A549 (cell line): ENCODE measurements at regions not wholly inside any gene's neighbourhood (a gene's known extent, or its start where the extent isn't known, plus 50 kb on each side); places are given as distances from the start of the nearest gene placed in this dataset.
A peak's percentile ranks its signal among the peaks of the same experiment; 100 is the strongest.

ENCODE experiments used
- ATAC-seq, 2 experiments: fragments of 200-7000 bp in 1 of 2; fragments of >200 bp in 1 of 2; cut with Nextera tagmentation in 1 of 2; cut with Tn5 transposase in 1 of 2; 3 replicates each; pipeline versions ENCODE4 v1.8.0 to v1.9.1; 2018 to 2020; ENCODE audit warnings: mild to moderate bottlenecking in 1 of 2, moderate library complexity in 1 of 2
- CTCF ChIA-PET: fragments of 300-600 bp; sonication (Branson Sonifier 250); formaldehyde crosslinking; extraction: SDS; loops from one replicate; lab custom pipeline; 2021; ENCODE audit warnings: antibody characterized with exemption, inconsistent platforms; lab: Yijun Ruan, JAX
- POLR2A ChIA-PET: fragments of 350-600 bp; formaldehyde crosslinking; extraction: SDS; loops from one replicate; lab custom pipeline; 2021; ENCODE audit warnings: antibody characterized with exemption, inconsistent platforms; lab: Yijun Ruan, JAX
- DNase-seq, 2 experiments: peaks; one replicate each; pipeline versions ENCODE4 v3.0.0 to v3.0.0-alpha.2; 2011 to 2016; ENCODE audit warnings: low read depth in 1 of 2, low spot score in 1 of 2
- FAIRE-seq: peaks from 2 replicates; lab custom pipeline; 2011; peaks lifted over from hg19 to GRCh38; lab: Jason Lieb, UNC
- H3K27ac ChIP-seq, 2 experiments: fragments of >200 bp; sonication (Bioruptor Twin); formaldehyde crosslinking; 3 replicates each; pipeline ENCODE4 v1.5.1; 2016 to 2017
- H3K4me1 ChIP-seq: fragments of >200 bp; sonication (Bioruptor Twin); formaldehyde crosslinking; 3 replicates; pipeline ENCODE4 v1.6.1; 2016
- H3K4me2 ChIP-seq: fragments of >200 bp; sonication (Bioruptor Twin); formaldehyde crosslinking; 3 replicates; pipeline ENCODE4 v1.6.1; 2016
- H3K4me3 ChIP-seq: fragments of >200 bp; sonication (Bioruptor Twin); formaldehyde crosslinking; 3 replicates; pipeline ENCODE4 v1.5.1; 2016
- H3K9me3 ChIP-seq: fragments of >200 bp; sonication (Bioruptor Twin); formaldehyde crosslinking; 3 replicates; pipeline ENCODE4 v1.6.1; 2016
- CHD2 ChIP-seq: fragments of 150-350 bp; IDR thresholded peaks from 2 replicates; pipeline ENCODE4 v1.6.1; 2014; ENCODE audit warnings: low read length; ENCODE audit not compliant: partially characterized antibody
- FOSL2 ChIP-seq, 2 experiments: fragments of 450-650 bp in 1 of 2; fragments of >200 bp in 1 of 2; sonication (Bioruptor Twin) in 1 of 2; formaldehyde crosslinking; IDR thresholded peaks; 2 replicates each; pipeline versions ENCODE4 v1.5.0 to v1.6.1; 2016 to 2020; ENCODE audit warnings: mild to moderate bottlenecking in 1 of 2, moderate library complexity in 1 of 2
- HDAC2 ChIP-seq: fragments of 200-600 bp; sonication (generic); IDR thresholded peaks from 2 replicates; pipeline ENCODE4 v1.6.1; 2016
- KDM1A ChIP-seq: fragments of 200-600 bp; sonication (generic); IDR thresholded peaks from 2 replicates; pipeline ENCODE4 v1.6.1; 2016; ENCODE audit warnings: low read depth, mild to moderate bottlenecking
- MAFK ChIP-seq: fragments of 450-650 bp; IDR thresholded peaks from 2 replicates; pipeline ENCODE4 v1.6.1; 2014; ENCODE audit not compliant: partially characterized antibody
- POLR2A ChIP-seq: IDR thresholded peaks from 2 replicates; pipeline ENCODE4 v1.6.1; 2012; ENCODE audit warnings: mild to moderate bottlenecking, low read length
- RAD21 ChIP-seq, 2 experiments: fragments of >200 bp in 1 of 2; sonication (Bioruptor Twin) in 1 of 2; formaldehyde crosslinking in 1 of 2; IDR thresholded peaks in 1 of 2; conservative IDR thresholded peaks in 1 of 2; 2 replicates in 1 of 2; 3 replicates in 1 of 2; pipeline ENCODE4 v1.6.1; 2012 to 2018; ENCODE audit warnings: inconsistent platforms in 1 of 2
- ZSCAN20 ChIP-seq: fragments of 250-450 bp; sonication (Bioruptor Pico); IDR thresholded peaks from 2 replicates; pipeline ENCODE4 v1.8.0; 2022; ENCODE audit warnings: mild to moderate bottlenecking, moderate library complexity
- WGBS: methylation state at CpG from one replicate; pipeline ENCODE4 v1.1.6; 2017; ENCODE audit errors: missing lambda C conversion rate; 5-methylcytosine and 5-hydroxymethylcytosine counted together
- TF ChIP-seq, protein P1 (sequence below): IDR thresholded peaks from 2 replicates; pipeline ENCODE4 v1.6.1; 2012
- TF ChIP-seq, protein P2 (sequence below): fragments of >200 bp; sonication (Bioruptor Twin); formaldehyde crosslinking; IDR thresholded peaks from 3 replicates; pipeline ENCODE4 v1.5.1; 2016

DNA sequence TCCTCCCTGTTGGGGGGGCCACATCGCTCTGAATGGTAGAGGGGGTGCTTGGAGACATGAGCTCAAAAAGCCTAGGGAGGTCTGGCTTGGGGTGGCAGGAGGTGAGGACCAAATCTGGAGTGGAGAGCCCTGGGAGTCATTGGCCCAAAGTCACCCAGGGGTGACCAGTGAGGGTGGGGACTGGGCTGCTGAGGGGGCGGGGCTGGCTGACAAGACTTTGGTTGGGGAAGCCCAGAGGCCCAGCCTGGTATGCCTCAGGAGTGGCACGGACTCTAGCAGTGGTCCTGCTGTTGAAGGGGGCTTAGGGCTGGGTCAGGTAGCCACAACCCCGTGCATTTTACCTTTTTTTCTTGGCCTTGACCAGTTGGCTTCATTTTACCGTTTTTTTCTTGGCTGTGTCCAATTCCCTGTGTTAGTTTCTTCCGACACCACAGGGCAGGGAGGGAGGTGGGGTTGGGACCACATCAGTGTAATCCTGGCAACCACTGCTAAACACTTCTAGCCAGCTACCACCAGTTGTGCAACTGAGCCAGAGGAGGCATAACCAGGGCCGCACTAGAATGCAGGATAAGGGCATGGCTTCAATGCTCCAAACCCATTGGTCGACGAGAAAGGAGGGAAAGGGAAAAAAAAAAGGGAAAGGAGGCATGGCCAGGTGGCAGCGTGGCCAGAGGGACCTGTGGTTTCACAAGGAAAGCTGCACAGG lies 105.3 kb upstream of the C2CD4B start:
- H3K4me2 ChIP-seq, result no peak overlapping the region
- H3K4me1 ChIP-seq, result no peaks in the 10 kb centered on the region
- ChIA-PET CTCF (interaction anchor here (0.6 to 4.1 kb wide), 4 partner anchors 10 to 335 kb away, joined by 3 to 16 read pairs (median 4); no protein-coding TSS in a partner anchor), POLR2A (no interaction called here)
- WGBS, result 42% methylated on average over 10 of the region's 10 CpGs
- no peak for ATAC-seq
- no peak for FAIRE-seq
- no peak overlapping the region for H3K27ac ChIP-seq
- H3K9me3 ChIP-seq, result no peaks in the 10 kb centered on the region
- TF ChIP-seq, protein P1, sequence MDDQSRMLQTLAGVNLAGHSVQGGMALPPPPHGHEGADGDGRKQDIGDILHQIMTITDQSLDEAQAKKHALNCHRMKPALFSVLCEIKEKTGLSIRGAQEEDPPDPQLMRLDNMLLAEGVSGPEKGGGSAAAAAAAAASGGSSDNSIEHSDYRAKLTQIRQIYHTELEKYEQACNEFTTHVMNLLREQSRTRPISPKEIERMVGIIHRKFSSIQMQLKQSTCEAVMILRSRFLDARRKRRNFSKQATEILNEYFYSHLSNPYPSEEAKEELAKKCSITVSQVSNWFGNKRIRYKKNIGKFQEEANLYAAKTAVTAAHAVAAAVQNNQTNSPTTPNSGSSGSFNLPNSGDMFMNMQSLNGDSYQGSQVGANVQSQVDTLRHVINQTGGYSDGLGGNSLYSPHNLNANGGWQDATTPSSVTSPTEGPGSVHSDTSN, result no peak
- TF ChIP-seq KDM1A (no peak), POLR2A (no peak)
- TF ChIP-seq, protein P2, sequence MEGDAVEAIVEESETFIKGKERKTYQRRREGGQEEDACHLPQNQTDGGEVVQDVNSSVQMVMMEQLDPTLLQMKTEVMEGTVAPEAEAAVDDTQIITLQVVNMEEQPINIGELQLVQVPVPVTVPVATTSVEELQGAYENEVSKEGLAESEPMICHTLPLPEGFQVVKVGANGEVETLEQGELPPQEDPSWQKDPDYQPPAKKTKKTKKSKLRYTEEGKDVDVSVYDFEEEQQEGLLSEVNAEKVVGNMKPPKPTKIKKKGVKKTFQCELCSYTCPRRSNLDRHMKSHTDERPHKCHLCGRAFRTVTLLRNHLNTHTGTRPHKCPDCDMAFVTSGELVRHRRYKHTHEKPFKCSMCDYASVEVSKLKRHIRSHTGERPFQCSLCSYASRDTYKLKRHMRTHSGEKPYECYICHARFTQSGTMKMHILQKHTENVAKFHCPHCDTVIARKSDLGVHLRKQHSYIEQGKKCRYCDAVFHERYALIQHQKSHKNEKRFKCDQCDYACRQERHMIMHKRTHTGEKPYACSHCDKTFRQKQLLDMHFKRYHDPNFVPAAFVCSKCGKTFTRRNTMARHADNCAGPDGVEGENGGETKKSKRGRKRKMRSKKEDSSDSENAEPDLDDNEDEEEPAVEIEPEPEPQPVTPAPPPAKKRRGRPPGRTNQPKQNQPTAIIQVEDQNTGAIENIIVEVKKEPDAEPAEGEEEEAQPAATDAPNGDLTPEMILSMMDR, result no peak
- H3K4me3 ChIP-seq, result no peak overlapping the region
- no peak for DNase-seq

DNA sequence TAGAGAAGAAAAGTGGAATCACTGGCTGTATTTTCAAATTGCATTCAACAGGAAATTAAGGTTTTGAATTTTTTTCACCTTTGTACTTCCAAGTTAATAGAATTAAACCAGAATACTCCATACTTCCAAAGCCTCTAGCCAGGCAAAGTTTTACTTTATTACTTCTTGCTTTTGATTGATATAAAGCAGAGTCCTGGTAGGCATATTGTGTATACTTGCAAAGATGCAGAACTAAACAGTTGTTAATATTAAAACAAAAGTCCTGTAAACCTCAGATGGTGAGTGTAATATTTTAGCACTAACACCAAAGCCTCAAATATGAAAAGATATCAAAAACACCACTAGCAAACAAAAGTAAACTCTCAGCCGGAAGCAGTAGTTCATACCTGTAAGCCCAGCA lies 107.2 kb upstream of the C2CD4B start:
- H3K9me3 ChIP-seq, result no peaks in the 10 kb centered on the region
- WGBS, result 21% methylated on average over 1 of the region's 1 CpG
- no peaks in the 10 kb centered on the region for H3K4me1 ChIP-seq
- no peak overlapping the region for H3K4me2 ChIP-seq
- no peak for DNase-seq
- FAIRE-seq, result peak; percentile 65
- CTCF ChIA-PET, result interaction anchor here (4.1 kb wide), 1 partner anchor 17 kb away, joined by 16 read pairs; no protein-coding TSS in a partner anchor
- ATAC-seq, result no peak
- no peak overlapping the region for H3K27ac ChIP-seq
- H3K4me3 ChIP-seq, result no peak overlapping the region
- TF ChIP-seq HDAC2, result no peak
- POLR2A ChIA-PET, result no interaction called here

DNA sequence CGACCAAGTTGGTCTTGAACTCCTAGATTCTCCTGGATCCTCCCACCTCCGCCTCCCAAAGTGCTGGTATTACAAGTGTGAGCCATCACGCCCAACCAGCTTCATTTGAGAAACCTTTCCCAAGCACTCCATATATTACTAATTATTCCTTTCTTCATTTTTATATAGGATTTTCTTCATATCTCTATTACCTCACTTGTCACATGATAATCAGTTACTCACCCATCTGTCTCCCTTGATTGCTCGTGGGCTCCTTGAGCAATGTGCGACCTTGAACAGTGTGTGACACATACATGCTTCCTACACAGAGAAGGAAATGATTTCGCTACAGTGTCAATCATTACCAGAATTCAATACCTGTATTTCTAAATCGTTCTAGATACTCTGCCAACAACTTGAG lies 110.7 kb upstream of the C2CD4B start:
- no peak overlapping the region for H3K4me2 ChIP-seq
- no peak overlapping the region for H3K4me3 ChIP-seq
- no peaks in the 10 kb centered on the region for H3K9me3 ChIP-seq
- 17% methylated on average over 7 of the region's 7 CpGs for WGBS
- ATAC-seq, result peak in 1 of 2 experiments; percentile 37; a peak in 1 of 6 replicates
- no peak for TF ChIP-seq FOSL2 (IDR thresholded peaks at IDR 0.05)
- peak; percentile 54; the same call in 1 of the 2 replicates for TF ChIP-seq FOSL2 (CRISPR knock-in tag; IDR thresholded peaks at IDR 0.05)
- TF ChIP-seq, protein P2, result no peak
- no peak for TF ChIP-seq ZSCAN20 (CRISPR knock-in tag)
- H3K27ac ChIP-seq, result no peak overlapping the region
- ChIA-PET CTCF (interaction anchor here (0.8 kb wide), 1 partner anchor 8 kb away, joined by 3 read pairs; no protein-coding TSS in a partner anchor), POLR2A (no interaction called here)
- peak in 1 of 2 experiments; percentile 42 for DNase-seq
- H3K4me1 ChIP-seq, result no peaks in the 10 kb centered on the region
- FAIRE-seq, result no peak

DNA sequence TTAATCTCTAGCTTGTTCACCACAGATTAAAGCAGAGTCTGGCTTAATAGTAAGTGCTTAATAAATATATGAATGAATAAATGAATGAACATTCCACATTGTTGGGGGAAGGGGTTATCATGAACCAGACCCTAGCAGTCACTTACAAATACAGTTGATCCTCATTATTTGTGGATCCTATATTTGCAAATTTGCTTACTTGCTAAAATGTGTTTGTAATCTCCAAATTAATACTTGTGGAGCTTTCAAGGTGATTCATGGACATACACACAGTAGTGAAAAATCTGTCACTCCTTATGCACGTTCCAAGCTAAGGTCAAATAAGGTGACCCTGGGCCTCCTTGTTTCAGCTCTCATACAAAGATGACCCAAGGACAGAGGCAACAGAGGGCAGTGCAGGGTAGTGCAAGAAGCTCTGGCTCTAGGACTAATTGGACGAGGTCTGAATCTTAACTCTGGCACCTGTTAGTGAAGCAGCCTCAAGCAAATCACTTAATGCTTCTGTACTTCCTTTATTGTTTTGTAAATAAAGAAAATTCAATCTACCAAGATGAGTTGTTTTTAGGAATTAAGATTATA lies 112.8 kb upstream of the C2CD4B start:
- CTCF ChIA-PET, result interaction anchor here (1.2 to 1.5 kb wide), 4 partner anchors 9 to 36 kb away, joined by 3 to 4 read pairs (median 3); no protein-coding TSS in a partner anchor
- Histone ChIP-seq H3K9me3 (no peaks in the 10 kb centered on the region), H3K4me3 (no peak overlapping the region), H3K4me1 (no peaks in the 10 kb centered on the region), H3K27ac (no peak overlapping the region), H3K4me2 (no peak overlapping the region)
- 25% methylated on average over 2 of the region's 2 CpGs for WGBS
- ATAC-seq (0 out of 6 replicates have a peak, but pooled peaks have one; percentile 30 to 68), FAIRE-seq (peak; percentile 18), DNase-seq (peak in 1 of 2 experiments; percentile 11)
- POLR2A ChIA-PET, result no interaction called here
- TF ChIP-seq MAFK (peak; percentile 66), RAD21 (conservative IDR thresholded peaks at IDR 0.05 in 1 of 2, IDR thresholded peaks at IDR 0.05 in 1 of 2) (peak in 1 of 2 experiments; percentile 15; a peak in 2 of 5 replicates), HDAC2 (no peak), CHD2 (no peak)
